ENCODE measurements at regions not wholly inside any gene's neighbourhood (a gene's known extent, or its start where the extent isn't known, plus 50 kb on each side); places are given as distances from the start of the nearest gene placed in this dataset.

GRCh38 chr6:137763436-137763835, 103.6 kb upstream of the TNFAIP3 start:
- DNase-seq: no peak

DNA sequence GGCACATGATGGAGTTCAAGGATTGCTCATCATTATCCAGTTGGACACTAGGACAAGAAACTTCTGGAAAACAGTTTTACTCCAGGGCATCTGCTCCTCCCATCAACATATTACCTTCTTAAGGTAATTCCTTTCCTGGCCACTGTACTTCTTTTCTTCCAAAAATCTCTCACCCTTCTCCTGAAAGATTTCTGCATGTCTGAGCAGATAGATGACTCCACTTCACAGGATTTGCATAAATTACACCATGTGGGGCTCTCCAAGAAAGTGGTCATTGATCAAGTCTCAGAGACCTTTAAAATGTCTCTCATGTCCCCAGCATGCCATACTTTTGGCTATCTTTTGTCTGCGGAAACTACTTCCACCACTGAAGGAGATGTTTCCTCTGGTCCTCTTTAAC, 103.2 kb upstream of the TNFAIP3 start:
- DNase-seq: no peak

DNA sequence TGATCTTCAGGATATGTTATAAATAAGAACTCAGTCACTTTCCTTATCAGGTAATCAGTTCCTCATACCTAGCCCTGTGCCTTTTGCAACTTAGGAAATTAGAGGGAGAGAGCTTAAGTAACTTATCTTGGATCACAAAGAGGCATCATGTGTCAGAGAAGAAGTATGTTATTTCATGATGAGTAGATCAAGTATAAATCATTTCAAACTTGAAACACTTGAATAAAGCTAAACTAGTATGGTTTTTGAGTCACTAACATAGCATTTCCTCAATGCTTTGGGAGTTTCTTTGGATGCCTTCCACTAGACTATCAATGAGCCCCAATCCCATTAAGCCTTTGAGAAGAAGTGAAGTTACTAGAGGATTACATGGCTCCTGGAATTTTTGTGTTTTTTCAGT, 102.6 kb upstream of the TNFAIP3 start:
- DNase-seq: no peak

DNA sequence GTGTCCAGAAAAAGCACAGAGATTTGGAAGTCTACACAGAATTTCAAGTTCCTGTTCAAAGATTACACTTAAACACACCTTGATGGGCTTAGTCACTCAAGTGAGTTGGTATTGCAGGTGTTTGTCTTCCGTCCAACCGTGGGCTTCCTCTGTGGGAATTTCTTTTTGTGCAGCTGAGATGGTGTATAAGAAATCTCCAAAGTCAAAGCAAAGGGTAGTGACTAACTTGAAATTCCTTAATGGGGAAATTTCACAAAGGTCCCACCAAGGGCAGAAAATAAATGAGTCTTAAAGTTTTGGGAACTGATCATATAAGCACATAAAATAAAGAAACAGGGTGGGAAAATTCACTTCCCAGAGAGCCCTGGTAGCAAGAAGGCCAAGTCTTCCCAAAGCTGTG, 102.0 kb upstream of the TNFAIP3 start:
- no peak for DNase-seq

- DNase-seq: no peak
These were observed 100.3 kb upstream of the TNFAIP3 start for GRCh38 chr6:137766596-137767370.

DNA sequence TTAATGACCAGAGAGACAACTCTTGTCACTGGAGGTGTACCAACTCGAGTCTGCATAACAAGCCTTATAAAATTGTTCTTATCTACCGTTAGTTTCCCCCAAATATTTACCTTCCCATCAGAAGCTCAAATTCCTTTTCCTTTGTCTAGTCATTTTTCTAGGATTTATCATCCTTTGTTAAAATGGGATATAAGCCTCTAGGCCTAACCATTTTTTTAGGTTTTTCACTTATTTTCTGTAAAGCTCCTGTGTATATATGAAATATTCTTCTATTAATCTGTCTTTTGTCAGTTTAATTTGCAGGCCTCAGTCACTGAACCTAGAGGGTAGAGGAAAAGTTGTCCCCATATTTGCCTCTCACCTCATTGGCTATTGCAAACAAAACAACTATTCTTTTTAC, 99.6 kb upstream of the TNFAIP3 start:
- no peak for DNase-seq

GRCh38 chr6:137767911-137768690, 99.0 kb upstream of the TNFAIP3 start:
- DNase-seq: peak in 1 of 2 donors; percentile 36

- DNase-seq: no peak
These were observed 98.1 kb upstream of the TNFAIP3 start for GRCh38 chr6:137768935-137769334.

GRCh38 chr6:137769797-137770362, 97.2 kb upstream of the TNFAIP3 start:
- DNase-seq: no peak

DNA sequence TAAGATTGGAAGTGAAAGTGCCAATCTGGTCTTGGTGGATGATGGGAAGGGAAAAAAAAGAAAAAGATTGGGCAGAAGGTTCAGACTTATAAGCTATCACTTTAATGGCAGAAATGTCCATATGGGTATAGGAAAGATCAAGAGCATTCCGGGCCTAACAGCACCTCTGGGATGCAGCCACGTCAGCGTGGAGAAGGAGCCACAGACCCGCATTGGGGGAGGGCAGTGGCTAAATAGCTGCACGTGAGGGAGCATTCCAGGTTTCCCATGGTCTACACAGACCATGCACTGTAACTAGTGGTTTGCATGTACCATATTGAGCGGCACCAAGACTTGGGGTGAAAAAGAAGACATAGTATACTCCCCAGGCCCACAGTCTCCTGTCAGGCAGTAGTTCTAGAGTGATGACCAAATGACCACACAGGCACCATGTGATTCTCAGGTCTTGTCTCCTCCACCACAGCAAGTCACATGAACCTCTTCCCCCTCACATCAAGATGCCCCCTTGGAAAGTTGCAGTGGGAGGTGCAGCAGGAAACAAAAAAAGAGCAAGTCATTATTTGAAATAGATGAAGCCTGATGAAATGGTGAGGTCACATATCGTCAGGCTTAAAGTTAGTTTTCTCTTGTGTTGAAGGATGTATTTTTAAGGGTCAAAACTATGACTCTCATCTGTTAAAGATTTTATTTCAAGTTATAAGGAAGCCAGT, 94.4 kb upstream of the TNFAIP3 start:
- no peak for DNase-seq

DNA sequence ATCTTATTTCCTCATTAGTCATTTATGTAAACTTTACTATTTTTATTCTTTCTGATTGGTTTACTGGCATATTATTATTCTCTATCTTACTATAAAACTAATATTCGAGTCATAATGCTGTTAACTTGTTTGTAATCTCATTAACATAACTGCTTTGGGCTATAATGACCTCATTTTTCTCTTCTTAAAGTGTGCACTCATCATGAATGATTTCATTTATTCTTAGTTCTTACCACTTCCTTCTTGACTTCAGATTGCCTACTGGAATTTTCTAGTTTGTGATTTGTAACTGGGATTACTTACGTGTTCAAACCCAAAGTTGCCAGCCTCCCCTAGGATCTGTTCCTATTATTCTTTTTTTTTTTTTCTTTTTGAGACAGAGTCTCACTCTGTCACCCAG, 91.8 kb upstream of the TNFAIP3 start:
- no peak for DNase-seq

DNA sequence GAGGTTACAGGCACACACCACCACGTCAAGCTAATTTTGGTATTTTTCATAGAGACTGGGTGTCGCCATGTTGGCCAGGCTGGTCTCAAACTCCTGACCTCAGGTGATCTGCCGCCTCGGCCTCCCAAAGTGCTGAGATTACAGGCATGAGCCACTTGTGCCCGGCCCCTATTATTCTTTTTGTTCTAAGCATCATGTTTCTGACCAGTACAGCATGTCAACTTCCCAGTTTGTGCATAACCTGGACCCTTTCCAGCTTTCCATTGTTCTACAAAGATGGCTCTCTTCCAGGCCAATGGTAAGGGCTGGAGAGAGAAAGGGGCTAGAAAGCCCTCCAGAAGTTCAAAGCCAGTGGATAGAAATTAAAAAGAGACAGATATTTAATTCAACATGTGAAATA, 91.3 kb upstream of the TNFAIP3 start:
- no peak for DNase-seq

DNA sequence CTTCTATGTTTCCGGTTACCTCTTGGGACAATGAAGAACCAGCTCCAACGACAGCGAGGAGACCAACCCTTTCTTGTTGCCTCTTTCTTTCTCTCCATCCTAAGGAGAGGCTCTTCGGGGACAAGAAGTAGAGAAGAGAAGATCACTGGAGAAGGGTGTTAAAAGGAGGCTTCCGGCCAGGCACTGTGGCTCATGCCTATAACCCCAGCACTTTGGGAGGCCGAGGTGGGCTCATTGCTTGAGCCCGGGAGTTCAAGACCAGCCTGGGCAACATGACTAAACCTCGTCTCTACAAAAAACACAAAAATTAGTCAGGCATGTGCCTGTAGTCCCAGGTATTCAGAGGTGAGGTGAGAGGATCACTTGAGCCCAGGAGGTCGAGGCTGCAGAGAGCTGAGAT, 90.8 kb upstream of the TNFAIP3 start:
- DNase-seq: no peak

DNA sequence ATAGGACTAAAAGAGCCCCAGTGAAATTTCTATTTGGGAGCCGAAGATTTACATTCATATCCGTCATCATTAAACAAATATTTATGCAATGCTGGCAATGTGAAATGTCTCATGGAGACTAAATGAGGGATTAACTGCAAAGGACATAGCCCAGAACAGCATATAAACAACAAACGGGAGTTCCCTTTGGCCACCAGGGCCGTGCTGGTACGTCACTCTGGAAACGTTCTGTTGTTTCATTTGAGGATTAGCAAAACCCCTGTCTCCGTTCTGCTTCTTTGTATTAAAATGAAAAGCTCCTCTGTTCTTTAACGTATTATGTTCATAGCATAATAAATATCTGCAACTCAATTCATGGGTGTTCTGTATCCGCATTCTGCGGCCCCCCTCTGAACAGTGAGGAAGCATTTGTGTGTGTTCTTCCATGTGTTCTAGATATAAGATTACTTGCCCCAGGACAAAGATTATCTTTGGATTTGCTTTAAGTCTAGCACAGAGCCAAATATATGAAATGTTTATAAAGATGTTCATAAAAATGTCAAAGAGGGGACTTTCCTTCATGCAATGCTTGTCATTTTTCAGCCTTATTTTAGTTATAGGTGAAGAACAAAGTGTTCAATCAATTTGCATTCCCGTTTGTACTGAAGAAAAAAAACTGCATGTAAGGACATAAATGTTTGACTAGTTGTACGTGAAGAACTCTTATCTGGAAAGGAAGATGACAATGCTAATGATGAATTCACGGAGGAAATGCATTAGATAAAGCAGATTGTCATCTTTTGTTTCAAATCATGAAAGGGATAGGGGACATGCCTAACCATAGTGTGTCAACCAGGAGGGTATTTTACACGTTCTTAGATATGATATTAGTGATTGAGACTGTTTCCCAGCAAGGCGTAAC, 90.0 kb upstream of the TNFAIP3 start:
- DNase-seq: no peak

GRCh38 chr6:137777687-137778075, 89.4 kb upstream of the TNFAIP3 start:
- DNase-seq: no peak

DNA sequence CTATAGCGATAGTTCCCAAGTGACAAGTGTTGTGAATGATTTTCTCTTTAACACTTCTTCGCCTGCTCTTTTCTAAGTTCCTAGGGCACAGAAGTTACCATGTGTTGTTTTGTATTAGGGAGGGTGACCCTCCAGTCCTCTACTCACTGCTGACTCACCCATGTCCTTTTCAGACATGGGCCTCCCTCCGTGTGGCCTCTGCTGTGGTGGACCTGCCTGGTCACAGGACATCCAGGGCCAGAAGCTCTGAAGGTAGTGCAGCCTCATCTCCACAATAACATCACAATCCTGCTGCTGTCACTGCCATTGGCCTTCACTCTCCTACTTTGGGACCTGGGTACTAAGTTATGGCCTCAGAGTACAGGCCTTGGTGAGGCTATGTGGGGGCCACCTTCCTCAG, 87.1 kb upstream of the TNFAIP3 start:
- no peak for DNase-seq

- no peak for DNase-seq
These were observed 86.5 kb upstream of the TNFAIP3 start for GRCh38 chr6:137780447-137781034.

DNA sequence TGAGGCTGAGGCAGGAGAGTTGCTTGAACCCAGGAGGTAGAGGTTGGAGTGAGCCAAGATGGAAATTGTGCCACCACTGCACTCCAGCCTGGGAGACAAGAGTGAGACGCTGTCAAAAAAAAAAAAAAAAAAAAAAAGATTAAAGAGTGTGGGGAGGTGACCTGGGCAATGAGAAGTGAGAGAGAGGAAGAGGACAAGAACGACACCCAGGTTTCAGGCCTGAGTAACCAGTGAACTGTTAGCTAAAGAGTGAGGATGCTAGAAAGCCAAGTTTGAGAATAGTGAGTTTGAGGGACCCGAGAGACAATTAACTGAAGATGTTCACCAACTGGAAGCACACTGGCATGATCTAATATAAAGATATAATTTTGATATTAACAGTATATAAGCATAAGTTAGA, 85.4 kb upstream of the TNFAIP3 start:
- no peak for DNase-seq

DNA sequence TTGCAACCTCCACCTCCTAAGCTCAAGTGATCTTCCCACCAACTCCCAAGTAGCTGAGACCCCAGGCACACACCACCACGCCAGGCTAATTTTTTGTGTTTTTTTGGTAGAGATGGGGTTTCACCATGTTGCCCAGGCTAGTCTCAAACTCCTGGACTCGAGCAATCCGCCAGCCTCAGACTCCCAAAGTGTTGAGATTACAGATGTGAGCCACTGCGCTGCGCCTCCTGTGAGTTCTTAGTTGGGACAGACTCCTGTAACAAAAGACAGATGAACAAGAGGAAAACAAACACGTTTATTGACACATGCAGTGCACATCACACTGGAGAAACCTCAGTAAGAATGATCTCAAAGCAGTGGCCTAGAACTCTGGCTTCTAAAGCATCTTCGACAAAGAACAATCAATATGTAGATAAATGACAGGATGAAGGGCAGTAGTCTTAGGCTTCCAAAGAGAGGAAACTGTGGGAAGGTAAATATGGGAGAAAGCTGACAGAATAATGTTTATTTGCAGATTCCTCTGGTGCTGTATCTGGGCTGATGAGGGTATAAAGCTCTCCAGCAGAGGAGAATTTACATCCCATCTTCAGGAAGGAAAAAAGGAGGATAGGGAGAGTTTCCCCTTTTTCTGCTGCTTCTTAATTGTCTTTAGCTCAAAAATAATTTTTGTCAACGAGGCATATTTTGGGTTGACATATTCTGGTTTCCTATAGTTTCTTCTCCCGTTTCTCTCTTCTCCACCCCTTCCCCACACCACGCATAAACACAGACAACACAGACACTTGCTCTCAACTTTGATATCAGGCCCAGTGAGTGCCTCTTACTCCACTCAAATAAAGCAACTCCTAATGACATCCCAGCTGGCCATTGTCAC, 84.7 kb upstream of the TNFAIP3 start:
- no peak for DNase-seq

DNA sequence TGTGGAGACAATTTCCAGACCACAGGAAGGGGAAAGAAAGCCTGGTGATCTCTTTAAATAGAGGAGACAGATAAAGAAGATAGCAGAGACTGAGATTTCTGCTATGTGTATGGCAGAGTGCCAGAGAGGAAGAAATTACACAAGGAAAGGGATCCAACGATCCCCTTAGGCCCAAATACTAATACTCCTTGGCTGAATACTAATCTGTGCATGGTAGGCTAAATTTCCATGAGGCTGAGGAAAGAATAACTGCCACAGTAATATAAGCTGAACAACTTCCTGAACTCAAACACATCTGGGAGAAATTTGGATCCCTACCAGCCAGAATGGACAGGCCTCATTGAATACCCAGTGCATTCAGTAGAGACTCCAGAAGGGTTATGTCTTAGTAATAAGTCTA, 83.3 kb upstream of the TNFAIP3 start:
- DNase-seq: no peak

DNA sequence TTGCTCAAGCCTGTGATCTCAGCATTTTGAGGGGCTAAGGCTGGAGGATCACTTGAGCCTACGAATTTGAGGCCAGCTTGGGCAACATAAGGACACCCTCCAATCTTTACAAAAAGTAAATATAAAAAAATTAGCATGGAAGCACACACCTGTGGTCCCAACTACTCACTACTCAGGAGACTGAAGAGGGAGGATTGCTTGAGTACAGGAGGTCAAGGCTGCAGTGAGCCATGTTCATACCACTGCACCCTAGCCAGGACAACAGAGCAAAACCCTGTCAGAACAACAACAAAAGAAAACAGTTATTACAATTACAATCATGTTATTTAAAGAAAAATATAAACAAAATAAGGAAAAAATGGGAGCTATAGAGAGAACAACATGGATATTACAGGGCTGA, 82.5 kb upstream of the TNFAIP3 start:
- DNase-seq: no peak

All from CD4-positive, alpha-beta T cell treated with Interferon alpha-2 for 1 hour (primary cell).